ENCODE measurements at regions not wholly inside any gene's neighbourhood (a gene's known extent, or its start where the extent isn't known, plus 50 kb on each side); places are given as distances from the start of the nearest gene placed in this dataset.

DNA sequence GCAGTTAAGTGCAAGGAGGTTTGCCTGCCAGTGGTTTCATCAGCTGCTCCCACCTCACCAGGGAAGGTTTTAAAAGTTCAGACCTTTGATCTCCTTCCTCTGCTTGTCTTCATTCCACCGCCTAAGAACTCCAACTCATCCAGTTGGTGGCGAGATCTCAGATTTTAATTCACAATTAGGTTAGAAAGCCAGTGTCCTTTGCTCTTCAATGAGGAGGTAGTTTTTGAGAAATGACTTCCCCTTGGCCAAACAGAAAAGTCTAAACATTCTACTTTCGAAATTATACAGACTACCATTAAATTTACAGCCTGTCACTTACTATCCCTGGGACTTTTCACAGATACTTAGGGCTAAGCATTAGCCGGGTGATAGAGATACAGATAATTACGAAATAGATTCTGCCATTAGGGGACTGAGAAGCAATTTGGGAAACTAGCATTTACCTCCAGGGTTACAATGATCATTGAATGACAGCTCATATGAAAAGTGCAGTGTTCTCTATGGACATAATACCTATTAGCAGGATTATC, 513.4 kb upstream of the GHITM start:
- TF ChIP-seq, protein P1, sequence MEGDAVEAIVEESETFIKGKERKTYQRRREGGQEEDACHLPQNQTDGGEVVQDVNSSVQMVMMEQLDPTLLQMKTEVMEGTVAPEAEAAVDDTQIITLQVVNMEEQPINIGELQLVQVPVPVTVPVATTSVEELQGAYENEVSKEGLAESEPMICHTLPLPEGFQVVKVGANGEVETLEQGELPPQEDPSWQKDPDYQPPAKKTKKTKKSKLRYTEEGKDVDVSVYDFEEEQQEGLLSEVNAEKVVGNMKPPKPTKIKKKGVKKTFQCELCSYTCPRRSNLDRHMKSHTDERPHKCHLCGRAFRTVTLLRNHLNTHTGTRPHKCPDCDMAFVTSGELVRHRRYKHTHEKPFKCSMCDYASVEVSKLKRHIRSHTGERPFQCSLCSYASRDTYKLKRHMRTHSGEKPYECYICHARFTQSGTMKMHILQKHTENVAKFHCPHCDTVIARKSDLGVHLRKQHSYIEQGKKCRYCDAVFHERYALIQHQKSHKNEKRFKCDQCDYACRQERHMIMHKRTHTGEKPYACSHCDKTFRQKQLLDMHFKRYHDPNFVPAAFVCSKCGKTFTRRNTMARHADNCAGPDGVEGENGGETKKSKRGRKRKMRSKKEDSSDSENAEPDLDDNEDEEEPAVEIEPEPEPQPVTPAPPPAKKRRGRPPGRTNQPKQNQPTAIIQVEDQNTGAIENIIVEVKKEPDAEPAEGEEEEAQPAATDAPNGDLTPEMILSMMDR (IDR thresholded peaks at IDR 0.05): no peak
- TF ChIP-seq ZFX (IDR thresholded peaks at IDR 0.05; ENCODE audit: borderline replicate concordance): no peak
- H3K27ac ChIP-seq: no peak overlapping the region

DNA sequence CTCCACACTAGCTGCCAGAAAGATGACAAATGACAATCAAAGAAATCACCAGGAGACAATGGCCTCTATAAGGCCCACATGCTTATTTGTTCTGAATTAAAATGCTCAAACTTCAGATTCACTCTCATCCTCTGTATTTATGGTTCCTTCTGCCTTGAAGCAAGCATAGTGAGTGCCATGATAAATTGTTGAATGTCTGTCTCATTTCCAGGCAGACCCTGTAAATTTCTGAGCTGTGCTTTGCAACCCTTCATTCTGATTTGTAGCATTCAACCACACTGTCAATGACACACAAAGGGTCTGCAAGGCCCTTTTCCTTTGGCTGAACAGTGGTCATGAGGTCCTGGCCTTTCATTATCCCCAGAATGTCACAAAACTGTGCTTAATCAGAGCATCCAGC, 506.6 kb upstream of the GHITM start:
- TF ChIP-seq, protein P1 (IDR thresholded peaks at IDR 0.05): no peak
- TF ChIP-seq ZFX (IDR thresholded peaks at IDR 0.05; ENCODE audit: borderline replicate concordance): no peak
- H3K27ac ChIP-seq: no peak overlapping the region

DNA sequence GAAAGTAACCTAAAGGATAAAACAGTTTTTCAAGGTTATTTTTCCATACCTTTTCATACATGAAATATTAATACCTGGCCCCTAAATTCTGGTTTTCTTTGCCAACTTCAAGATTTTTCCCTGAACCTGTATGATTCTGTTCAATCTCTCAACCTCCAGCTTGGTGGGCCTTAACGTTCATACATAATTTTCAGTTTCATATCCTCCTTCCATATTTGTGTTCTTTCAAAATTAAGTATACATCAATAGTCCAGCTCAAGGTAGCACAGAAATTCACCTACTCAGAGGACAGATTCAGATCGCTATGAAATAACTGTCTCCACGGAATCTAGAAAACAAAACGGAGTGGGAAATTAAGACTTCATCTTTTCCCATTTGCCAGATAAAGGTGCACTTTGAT, 505.8 kb upstream of the GHITM start:
- no peak overlapping the region for H3K27ac ChIP-seq
- TF ChIP-seq ZFX (IDR thresholded peaks at IDR 0.05; ENCODE audit: borderline replicate concordance): no peak
- TF ChIP-seq, protein P1 (IDR thresholded peaks at IDR 0.05): no peak

DNA sequence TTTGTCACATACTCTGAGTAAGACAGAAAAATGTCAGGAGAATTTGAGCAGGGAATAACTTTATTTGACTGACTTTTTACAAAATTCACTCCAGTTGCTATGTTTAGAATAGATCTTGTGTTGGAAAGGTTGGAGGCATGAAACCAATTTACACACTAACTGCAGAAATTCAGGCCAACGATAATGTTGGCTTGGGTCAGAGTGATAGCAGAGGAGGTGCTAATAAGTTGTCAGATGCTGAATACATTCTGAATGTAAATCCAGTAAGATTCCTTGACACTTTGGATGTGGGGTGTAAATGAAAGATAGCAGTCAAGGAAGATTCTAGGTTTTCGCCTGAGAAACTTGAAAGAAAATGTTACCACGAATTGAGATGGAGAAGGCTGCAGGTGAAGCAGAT, 502.5 kb upstream of the GHITM start:
- TF ChIP-seq, protein P1 (IDR thresholded peaks at IDR 0.05): no peak
- TF ChIP-seq ZFX (IDR thresholded peaks at IDR 0.05; ENCODE audit: borderline replicate concordance): no peak
- no peak overlapping the region for H3K27ac ChIP-seq

DNA sequence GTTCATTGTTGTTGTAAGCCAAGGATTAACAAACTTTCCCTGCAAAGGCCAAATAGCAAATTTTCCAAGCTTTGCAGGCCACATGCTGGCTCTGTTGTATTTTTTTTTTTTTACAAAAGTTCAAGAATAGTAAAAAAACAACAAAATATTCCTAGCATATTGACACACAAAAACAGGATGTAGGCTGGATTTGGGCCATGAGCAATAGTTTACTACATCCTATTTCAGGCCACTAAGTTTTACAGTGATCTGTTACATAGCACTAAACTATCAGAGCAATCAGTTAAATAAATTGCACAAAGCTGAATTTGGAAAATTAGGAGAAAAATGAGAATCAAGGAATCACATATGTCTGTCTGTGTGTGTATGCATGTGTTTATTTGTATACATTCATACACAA, 491.8 kb upstream of the GHITM start:
- no peak overlapping the region for H3K27ac ChIP-seq
- TF ChIP-seq ZFX (IDR thresholded peaks at IDR 0.05; ENCODE audit: borderline replicate concordance): no peak
- TF ChIP-seq, protein P1 (IDR thresholded peaks at IDR 0.05): no peak

DNA sequence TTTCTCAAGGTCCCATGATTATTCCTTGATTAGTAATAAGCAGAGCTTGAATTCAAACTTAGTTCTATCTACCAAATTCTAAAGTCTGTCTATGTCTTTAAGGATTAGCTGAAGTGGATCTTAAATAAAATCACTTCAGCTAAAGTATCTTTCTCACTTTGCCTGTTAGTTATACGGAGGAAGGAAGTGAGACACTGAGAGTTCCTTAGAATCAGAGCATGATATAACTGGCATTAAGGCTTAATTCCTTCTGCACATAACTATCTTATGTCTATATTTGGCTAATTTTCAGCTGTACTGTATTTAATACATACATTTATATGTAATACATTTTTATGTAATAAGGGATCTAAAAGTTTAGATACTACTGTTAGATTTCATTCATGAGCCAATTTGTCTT, 491.1 kb upstream of the GHITM start:
- H3K27ac ChIP-seq: no peak overlapping the region
- TF ChIP-seq ZFX (IDR thresholded peaks at IDR 0.05; ENCODE audit: borderline replicate concordance): no peak
- TF ChIP-seq, protein P1 (IDR thresholded peaks at IDR 0.05): no peak

DNA sequence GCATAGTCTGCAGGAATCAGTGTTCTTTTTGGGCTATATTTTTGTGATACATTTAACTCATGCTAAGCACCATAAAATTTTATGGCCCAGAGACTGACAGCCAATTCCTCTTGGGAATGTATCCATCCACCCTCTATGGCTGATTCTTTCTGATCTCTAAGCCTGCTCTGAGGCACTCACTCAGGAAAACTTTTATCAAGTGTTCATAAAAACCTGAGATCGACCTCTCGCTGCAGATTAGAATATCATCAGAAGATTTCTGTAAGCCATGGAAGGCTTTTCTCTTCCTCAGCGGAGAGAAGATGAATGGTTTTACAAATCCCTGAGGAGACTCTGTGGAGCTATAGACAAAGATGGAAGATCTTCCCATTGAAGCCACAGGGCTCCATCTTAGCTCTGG, 489.8 kb upstream of the GHITM start:
- no peak overlapping the region for H3K27ac ChIP-seq
- TF ChIP-seq, protein P1 (IDR thresholded peaks at IDR 0.05): no peak
- TF ChIP-seq ZFX (IDR thresholded peaks at IDR 0.05; ENCODE audit: borderline replicate concordance): no peak
